Endodermal cell (in vitro differentiated cells): ENCODE measurements at regions not wholly inside any gene's neighbourhood (a gene's known extent, or its start where the extent isn't known, plus 50 kb on each side); places are given as distances from the start of the nearest gene placed in this dataset.

Experiments
- DNase-seq: peaks from one replicate; pipeline ENCODE4 v3.0.0-alpha.2; 2017
- H3K27ac ChIP-seq: 2 replicates; pipeline ENCODE4 v1.5.1; 2013; ENCODE audit warnings: mild to moderate bottlenecking, low read depth, low read length, moderate library complexity
- H3K27me3 ChIP-seq: 2 replicates; pipeline ENCODE4 v1.6.1; 2013; ENCODE audit warnings: mild to moderate bottlenecking, low read length, moderate library complexity; ENCODE audit not compliant: insufficient read depth, control insufficient read depth, poor library complexity, severe bottlenecking
- H3K36me3 ChIP-seq: 2 replicates; pipeline ENCODE4 v1.7.0; 2013; ENCODE audit warnings: mild to moderate bottlenecking, low read length, moderate library complexity; ENCODE audit not compliant: control insufficient read depth, insufficient read depth
- H3K4me1 ChIP-seq: one replicate; pipeline ENCODE4 v1.7.0; 2013; ENCODE audit warnings: low read length; ENCODE audit not compliant: control insufficient read depth, insufficient read depth
- H3K4me3 ChIP-seq: 2 replicates; pipeline ENCODE4 v1.5.1; 2013; ENCODE audit warnings: mild to moderate bottlenecking, low read length, moderate library complexity
- H3K9ac ChIP-seq: 2 replicates; pipeline ENCODE4 v1.6.1; 2013; ENCODE audit warnings: mild to moderate bottlenecking, low read length, moderate library complexity; ENCODE audit not compliant: poor library complexity, severe bottlenecking; ENCODE audit errors: extremely low read depth
- H3K9me3 ChIP-seq: 2 replicates; pipeline ENCODE4 v1.6.1; 2013; ENCODE audit warnings: mild to moderate bottlenecking, low read length, moderate library complexity; ENCODE audit not compliant: control insufficient read depth
- H3K27ac Mint-ChIP-seq: 2 replicates; pipeline ENCODE4 v1.8.0; 2020; ENCODE audit warnings: mixed read lengths
- H3K27me3 Mint-ChIP-seq: 2 replicates; pipeline ENCODE4 v1.8.0; 2021; ENCODE audit warnings: mild to moderate bottlenecking, mixed read lengths; ENCODE audit not compliant: insufficient read depth
- H3K36me3 Mint-ChIP-seq: 2 replicates; pipeline ENCODE4 v1.8.0; 2020; ENCODE audit warnings: low read depth, mixed read lengths
- H3K4me1 Mint-ChIP-seq: 2 replicates; pipeline ENCODE4 v1.8.0; 2020; ENCODE audit warnings: mixed read lengths
- H3K4me3 Mint-ChIP-seq: 2 replicates; pipeline ENCODE4 v1.8.0; 2020; ENCODE audit warnings: mild to moderate bottlenecking, moderate library complexity, mixed read lengths
- H3K9me3 Mint-ChIP-seq: 2 replicates; pipeline ENCODE4 v1.8.0; 2020; ENCODE audit warnings: mild to moderate bottlenecking, mixed read lengths
- WGBS, 2 experiments: methylation state at CpG; one replicate each; pipeline versions ENCODE4 v1.1.5 to v1.1.7; 2013; ENCODE audit warnings: missing lambda C conversion rate in 2 of 2, mixed read lengths in 1 of 2; ENCODE audit not compliant: insufficient coverage in 1 of 2, insufficient read length in 1 of 2; 5-methylcytosine and 5-hydroxymethylcytosine counted together
- TF ChIP-seq, protein P1 (sequence below): fragments of 200-600 bp; sonication (generic); conservative IDR thresholded peaks from 2 replicates; pipeline ENCODE4 v1.5.0; 2021; ENCODE audit warnings: antibody characterized with exemption, mild to moderate bottlenecking

DNA sequence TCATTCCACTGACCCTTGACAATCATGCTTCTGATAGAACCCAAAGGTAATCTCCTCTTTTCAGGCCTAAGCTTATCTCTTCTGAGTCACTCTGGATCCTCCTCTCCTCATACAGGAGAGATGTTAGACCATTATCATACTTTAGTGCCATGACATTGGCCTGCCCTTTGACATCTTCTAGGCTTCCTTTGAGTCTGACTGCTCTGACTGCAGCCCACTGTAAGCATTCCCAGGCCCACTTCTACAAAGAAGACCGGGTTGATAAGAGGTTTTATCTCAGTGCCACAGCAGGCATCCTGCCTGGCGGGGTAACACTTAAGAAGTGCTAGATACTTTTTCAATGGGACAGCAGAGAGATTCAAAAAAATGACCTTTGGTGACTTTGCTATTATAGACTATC lies 438.0 kb downstream of the KCNA4 start:
- 68 to 70% methylated on average over 2 of the region's 2 CpGs for WGBS, 2 experiments
- Histone ChIP-seq H3K27ac (no peak overlapping the region), H3K36me3 (no peaks in the 10 kb centered on the region), H3K4me3 (no peak overlapping the region), H3K9ac (no peak overlapping the region), H3K4me1 (no peaks in the 10 kb centered on the region), H3K9me3 (peaks cover 9% of the 10 kb centered on the region), H3K27me3 (no peaks in the 10 kb centered on the region)
- peaks cover 15% of the 10 kb centered on the region for H3K9me3 Mint-ChIP-seq
- TF ChIP-seq, protein P1, sequence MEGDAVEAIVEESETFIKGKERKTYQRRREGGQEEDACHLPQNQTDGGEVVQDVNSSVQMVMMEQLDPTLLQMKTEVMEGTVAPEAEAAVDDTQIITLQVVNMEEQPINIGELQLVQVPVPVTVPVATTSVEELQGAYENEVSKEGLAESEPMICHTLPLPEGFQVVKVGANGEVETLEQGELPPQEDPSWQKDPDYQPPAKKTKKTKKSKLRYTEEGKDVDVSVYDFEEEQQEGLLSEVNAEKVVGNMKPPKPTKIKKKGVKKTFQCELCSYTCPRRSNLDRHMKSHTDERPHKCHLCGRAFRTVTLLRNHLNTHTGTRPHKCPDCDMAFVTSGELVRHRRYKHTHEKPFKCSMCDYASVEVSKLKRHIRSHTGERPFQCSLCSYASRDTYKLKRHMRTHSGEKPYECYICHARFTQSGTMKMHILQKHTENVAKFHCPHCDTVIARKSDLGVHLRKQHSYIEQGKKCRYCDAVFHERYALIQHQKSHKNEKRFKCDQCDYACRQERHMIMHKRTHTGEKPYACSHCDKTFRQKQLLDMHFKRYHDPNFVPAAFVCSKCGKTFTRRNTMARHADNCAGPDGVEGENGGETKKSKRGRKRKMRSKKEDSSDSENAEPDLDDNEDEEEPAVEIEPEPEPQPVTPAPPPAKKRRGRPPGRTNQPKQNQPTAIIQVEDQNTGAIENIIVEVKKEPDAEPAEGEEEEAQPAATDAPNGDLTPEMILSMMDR, result no peak
- H3K27ac Mint-ChIP-seq, result no peak overlapping the region
- peaks cover 4% of the 10 kb centered on the region for H3K4me1 Mint-ChIP-seq
- H3K27me3 Mint-ChIP-seq, result peaks cover 3% of the 10 kb centered on the region
- no peak overlapping the region for H3K4me3 Mint-ChIP-seq
- DNase-seq, result peak; percentile 60
- H3K36me3 Mint-ChIP-seq, result no peaks in the 10 kb centered on the region

DNA sequence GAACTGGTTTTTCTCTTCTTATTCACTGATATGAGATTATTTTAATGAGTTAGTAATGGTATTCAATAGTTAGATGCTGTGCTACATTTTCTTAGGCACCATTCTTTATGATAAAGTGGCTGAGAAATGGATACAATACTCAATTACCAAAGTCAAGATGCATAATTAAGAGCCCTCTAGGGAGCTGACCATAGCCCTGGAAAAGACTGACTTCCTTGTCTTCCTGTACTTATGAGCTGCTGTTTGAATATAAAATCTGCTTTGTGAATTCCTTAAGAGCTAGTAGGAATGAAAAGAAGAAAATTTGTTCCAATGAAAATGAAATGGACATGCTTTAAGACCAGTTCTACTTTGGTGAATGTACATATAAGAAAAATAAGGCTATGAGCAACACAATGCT lies 452.3 kb downstream of the KCNA4 start:
- H3K36me3 ChIP-seq, result no peaks in the 10 kb centered on the region
- no peaks in the 10 kb centered on the region for H3K4me1 ChIP-seq
- H3K4me3 ChIP-seq, result no peak overlapping the region
- no peak overlapping the region for H3K9ac ChIP-seq
- H3K27me3 Mint-ChIP-seq, result no peaks in the 10 kb centered on the region
- DNase-seq, result no peak
- H3K27me3 ChIP-seq, result no peaks in the 10 kb centered on the region
- H3K9me3 Mint-ChIP-seq, result no peaks in the 10 kb centered on the region
- H3K27ac ChIP-seq, result no peak overlapping the region
- no peaks in the 10 kb centered on the region for H3K9me3 ChIP-seq
- TF ChIP-seq, protein P1, result no peak
- H3K4me3 Mint-ChIP-seq, result no peak overlapping the region
- H3K27ac Mint-ChIP-seq, result no peak overlapping the region
- H3K36me3 Mint-ChIP-seq, result no peaks in the 10 kb centered on the region
- no peaks in the 10 kb centered on the region for H3K4me1 Mint-ChIP-seq

DNA sequence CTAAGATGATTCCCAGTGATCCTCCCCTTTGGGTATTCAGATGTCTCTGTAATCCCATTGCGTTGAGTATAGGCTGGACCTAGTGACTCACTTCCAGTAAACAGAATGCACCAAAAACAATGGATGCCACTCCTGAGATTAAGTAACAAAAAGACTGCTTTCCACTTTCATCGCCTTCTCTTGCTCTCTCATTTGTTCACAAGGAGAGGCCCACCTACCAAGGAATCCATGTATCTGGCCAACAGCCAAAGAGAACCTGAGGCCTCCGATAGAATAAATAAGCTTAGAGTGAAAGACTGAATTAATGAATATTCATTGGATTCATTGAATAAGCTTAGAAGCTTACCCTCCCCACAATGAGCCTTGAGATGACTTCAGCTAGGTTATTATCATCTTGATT lies 454.6 kb downstream of the KCNA4 start:
- H3K9ac ChIP-seq, result no peak overlapping the region
- no peak for DNase-seq
- no peaks in the 10 kb centered on the region for H3K4me1 ChIP-seq
- Mint-ChIP-seq H3K36me3 (no peaks in the 10 kb centered on the region), H3K4me1 (no peaks in the 10 kb centered on the region), H3K4me3 (no peak overlapping the region), H3K27me3 (no peaks in the 10 kb centered on the region), H3K9me3 (no peaks in the 10 kb centered on the region), H3K27ac (no peak overlapping the region)
- H3K4me3 ChIP-seq, result no peak overlapping the region
- TF ChIP-seq, protein P1, result no peak
- no peaks in the 10 kb centered on the region for H3K27me3 ChIP-seq
- H3K36me3 ChIP-seq, result no peaks in the 10 kb centered on the region
- no peaks in the 10 kb centered on the region for H3K9me3 ChIP-seq
- no peak overlapping the region for H3K27ac ChIP-seq
- WGBS, 2 experiments, result 67 to 90% methylated on average over 1 to 3 of the region's 3 CpGs
